Activated CD4-positive, alpha-beta T cell treated with anti-CD3 and anti-CD28 coated beads, Interleukin-10, Interleukin-2, amounts not matched to agents 100 ng/mL and 50 ng/mL, durations not matched to agents 16 hours and 8 hours (primary cell): ENCODE measurements at regions not wholly inside any gene's neighbourhood (a gene's known extent, or its start where the extent isn't known, plus 50 kb on each side); places are given as distances from the start of the nearest gene placed in this dataset.

ENCODE experiments used
- DNase-seq: peaks from one replicate; pipeline ENCODE4 v3.0.0-alpha.2; 2020

GRCh38 chr15:87450314-87450713 lies 806.2 kb downstream of the NTRK3 start:
- no peak for DNase-seq

GRCh38 chr15:87439090-87439489 lies 817.4 kb downstream of the NTRK3 start:
- DNase-seq = no peak

DNA sequence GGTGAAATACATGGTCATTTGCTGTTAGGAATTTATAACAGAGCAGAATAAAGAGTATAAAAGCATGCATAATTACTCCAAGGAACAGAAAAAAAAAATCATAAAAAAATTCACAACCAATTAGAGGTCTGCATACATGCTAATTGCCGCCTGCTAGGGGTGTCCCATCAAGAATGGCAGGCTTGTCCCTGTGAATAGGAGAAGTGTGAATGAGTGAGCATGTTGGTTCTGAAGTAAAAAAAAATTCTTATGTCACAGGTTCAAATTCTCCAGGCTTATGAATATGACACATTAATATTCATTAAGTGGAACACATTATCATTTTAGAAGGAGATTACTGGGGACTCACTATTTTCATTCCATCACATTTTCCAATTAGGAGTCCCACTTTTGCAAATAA lies 822.7 kb downstream of the NTRK3 start:
- no peak for DNase-seq

DNA sequence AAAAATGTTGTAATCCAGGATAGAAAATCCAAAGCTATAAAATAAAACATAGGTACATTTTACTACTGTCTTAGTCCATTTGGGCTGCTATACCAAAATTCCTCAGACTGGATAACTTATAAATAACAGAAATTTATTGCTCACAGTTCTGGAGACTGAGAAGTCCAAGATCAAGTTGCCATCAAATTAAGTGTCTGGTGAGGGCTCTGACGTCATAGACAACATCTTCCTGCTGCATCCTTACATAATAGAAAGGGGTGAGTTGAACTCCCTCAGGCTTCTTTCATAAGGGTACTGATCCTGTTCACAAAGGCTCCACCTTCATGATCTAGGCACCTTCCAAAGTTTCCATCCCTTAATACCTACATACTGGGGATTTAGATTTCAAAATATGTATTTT lies 826.8 kb downstream of the NTRK3 start:
- no peak for DNase-seq

DNA sequence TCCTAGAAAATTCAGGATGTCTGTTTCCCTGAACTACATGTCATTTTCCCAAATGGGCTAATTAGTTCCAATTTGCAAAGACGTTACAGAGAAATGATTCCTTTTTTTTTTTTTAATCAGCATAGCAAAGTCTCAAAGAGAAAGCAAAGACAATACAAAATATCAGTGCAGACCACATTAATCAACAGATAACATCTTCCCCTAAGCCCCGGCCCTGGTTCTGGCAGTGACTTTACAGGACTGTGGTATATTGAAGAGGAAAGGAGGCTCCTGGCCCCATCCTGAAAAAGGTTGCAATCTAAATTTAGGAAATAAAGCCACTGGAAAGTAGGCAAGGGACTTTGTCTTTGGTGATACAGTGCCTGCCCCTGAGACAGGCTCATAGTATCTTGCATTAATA lies 836.5 kb downstream of the NTRK3 start:
- no peak for DNase-seq

- no peak for DNase-seq
Observed at GRCh38 chr15:87419344-87419743, 837.2 kb downstream of the NTRK3 start.

- no peak for DNase-seq
Observed at GRCh38 chr15:87416591-87417257, 839.8 kb downstream of the NTRK3 start.

- no peak for DNase-seq
Observed at GRCh38 chr15:87408902-87409301, 847.6 kb downstream of the NTRK3 start.

DNA sequence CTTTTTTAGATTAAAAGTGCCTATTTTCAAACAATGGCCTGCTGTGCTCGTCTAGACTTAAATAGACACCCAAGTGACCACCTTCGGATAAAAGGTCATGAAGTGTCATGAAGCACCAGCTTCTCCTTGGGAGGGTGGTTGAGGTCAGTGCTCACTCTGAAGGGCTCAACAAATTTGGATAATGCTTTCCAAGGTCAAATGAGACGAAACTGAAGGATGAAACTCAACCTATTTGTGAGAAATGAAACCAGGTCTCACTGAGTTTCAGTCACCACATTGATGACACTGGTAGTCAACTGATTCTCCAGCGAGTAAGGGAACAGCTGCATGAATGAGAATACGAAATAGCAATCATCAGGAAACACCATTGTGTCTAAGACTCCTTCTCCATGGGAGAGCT lies 852.6 kb downstream of the NTRK3 start:
- DNase-seq = no peak

DNA sequence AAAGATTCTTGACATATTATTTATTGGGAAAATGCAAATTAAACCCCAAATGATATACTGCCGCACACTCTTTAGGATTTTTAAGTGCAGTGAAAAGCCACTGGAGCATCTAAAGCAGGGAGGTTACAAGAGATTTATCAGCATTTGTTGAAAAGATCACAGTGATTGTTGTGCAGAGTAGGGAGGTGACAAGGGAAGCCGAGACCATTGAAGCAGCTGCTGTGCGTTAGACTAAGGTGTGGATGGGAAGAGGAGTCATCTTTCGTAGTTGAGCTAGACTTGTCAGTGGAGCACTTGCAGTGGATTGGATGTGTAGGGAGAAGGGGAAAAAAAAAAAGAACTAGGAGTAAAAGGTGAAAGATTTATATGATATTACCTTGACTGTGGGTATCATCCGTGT lies 854.6 kb downstream of the NTRK3 start:
- DNase-seq = no peak

- DNase-seq = no peak
Observed at GRCh38 chr15:87394676-87395075, 861.9 kb downstream of the NTRK3 start.

DNA sequence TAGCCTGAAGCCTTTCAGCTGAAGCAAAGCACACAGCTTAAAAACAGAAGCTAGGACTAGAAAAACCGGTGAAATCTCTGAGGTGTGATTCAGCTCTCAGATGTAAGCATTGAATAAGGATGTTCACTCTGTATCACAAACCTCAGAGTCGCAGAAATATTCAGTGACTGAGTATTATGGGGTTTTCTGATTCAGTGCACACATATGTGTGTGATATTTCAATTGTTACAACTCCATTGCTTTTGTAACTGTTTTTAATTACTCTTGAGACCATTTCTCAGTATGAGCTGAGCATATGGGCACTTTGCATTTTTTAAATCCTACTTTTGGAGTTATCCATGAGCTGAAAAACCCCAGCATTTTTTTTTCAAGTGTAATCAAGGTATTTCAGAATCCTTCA lies 868.8 kb downstream of the NTRK3 start:
- no peak for DNase-seq

DNA sequence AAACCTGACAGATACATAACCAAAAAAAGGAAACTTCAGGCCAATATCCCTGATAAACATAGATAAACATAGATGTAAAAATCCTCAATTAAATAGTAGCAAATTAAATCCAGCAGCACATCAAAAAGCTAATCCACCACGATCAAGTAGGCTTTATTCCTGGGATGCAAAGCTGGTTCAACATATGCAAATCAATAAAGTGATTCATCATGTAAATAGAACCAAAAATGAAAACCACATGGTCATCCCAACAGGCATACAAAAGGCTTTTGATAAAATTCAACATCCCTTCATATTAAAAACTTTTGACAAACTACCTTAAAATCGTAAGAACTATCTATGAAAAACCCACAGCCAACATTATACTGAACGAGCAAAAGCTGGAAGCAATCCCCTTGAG lies 882.2 kb downstream of the NTRK3 start:
- no peak for DNase-seq

GRCh38 chr15:87369269-87369668 lies 887.3 kb downstream of the NTRK3 start:
- DNase-seq = no peak

DNA sequence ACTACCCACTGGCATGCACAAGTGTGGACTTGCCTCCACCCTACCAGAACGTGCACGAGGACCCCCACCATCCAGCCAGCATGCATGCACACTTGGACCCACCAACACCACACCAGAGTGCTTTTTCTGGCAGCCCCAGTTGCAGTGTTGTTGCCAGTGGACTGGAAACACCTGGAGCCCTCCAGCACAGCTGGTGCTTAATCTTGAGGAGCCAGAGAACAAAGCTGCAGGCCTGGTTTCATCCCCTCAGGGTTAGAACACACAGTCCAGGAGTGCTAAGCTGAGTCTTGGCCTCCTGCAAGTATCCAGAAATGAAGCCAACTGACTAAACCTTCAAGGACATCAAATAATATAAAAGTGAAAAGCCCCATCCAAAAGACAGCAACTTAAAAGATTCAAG lies 888.0 kb downstream of the NTRK3 start:
- DNase-seq = no peak

GRCh38 chr15:87365186-87365585 lies 891.4 kb downstream of the NTRK3 start:
- no peak for DNase-seq

- DNase-seq = no peak
Observed at GRCh38 chr15:87362531-87362930, 894.0 kb downstream of the NTRK3 start.

DNA sequence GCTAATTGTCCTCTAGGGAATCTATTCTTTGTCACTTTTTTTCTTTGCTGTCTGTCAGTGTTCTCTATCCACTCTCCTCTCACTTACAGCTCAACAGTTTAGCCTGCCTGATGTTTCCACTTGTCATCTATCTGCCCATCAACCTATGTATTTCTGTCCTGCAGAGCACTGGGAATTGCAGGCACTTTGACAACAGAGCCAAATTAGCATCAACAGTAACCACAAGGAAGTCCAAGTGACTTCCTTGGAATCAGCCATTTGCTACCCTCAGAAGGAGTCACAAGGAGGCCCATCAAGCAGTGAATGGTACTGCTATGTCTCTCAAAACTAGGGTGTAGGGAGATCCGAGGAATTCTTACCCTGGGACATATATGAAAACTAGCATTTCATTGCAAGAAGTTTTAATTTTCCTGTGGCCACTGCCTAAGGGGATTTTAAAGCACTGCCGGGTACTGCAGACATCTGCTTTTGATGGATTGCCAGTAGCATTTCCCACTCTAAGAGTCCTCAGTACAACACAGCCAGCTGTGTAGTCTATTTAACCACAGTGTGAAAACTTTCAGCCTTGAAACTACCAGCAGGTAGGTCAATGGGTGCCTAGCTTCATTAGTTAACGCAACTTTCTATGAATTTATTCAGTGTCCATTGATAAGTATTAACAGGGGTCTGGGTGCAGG lies 898.8 kb downstream of the NTRK3 start:
- DNase-seq = no peak

- no peak for DNase-seq
Observed at GRCh38 chr15:87355946-87356345, 900.6 kb downstream of the NTRK3 start.

DNA sequence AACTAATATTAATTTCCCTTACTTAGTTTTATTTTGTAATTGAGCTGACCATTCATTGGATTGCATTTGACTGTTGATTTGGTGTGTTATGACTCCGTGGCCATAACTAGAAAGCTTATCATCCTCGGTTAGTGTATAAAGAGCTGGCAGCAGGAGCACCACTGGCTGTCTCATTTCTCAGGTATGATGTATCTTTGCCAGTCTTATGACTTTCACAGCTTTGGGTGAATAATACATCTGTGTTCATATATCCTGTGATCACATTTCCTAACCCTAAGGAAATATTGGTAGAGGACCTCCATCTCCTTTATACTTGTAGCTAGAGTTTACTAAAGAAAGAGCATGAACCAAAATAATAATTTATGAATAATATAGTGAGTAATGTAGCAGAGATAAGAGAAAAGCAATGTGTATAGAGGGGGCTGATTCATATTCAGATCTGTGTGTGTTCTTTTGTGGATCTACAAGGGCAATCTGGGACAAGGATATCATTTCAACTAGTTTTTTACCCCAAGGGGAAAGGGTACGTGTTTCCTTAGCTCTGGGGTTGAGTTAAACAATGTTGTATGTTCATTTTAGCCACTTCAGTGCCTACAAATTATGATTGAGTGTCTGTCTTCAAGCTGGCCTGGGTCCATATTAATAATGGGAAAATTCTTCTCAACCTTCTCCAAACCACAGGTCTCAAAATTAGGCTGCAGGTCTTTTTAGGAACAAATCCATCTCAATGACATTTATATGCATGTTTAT lies 901.7 kb downstream of the NTRK3 start:
- no peak for DNase-seq

DNA sequence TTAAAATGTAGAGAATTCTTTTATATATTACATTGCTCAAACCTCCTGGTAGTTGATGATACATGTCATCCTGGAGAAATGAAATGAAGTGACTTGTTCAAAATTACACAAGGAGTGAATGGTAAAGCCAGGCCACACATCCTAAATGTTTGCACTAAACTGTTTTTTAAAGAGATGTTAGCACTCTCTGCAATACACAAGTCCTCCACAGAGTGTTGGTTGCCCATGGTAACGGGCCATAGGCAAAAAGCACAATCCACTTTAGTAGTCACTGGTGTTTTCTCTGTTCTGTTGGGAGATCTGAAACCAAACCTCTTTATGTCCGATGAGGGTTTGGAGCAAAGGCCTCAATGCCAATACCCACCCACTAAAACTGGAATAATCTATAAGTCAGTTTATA lies 907.4 kb downstream of the NTRK3 start:
- no peak for DNase-seq

GRCh38 chr15:87348746-87349145 lies 907.8 kb downstream of the NTRK3 start:
- no peak for DNase-seq

DNA sequence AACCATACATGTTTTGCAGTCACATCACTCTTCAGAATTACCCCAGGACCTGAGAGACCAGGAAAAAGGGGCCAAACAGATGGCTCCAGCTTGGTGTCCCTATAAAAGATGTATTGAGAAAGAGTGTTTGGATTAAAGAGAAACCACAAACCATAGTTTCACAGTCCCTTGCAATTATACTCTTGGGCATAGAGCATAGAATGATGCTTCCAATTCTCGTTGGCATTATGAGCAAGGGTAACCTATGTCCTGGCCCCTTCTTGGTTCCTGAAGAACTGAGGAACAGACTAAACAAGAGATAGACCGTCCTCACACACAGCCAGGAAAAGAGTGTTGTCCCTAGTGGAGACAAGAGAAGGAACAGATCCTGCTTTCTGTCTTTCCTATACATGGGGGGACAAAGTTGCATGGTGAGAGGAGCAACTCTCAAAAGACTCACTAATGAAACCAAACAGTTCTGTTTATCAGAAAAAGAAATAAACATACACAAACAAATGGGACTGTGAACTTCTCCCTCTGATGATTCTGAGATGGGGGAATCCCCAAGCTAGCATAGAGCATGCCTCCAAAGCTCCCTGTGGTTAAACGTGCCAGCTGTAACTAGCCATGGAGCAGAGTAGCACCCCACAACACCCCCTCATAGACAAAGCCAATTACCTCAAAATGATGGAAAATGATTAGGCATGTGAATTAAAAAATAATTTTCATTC lies 908.6 kb downstream of the NTRK3 start:
- DNase-seq = no peak

DNA sequence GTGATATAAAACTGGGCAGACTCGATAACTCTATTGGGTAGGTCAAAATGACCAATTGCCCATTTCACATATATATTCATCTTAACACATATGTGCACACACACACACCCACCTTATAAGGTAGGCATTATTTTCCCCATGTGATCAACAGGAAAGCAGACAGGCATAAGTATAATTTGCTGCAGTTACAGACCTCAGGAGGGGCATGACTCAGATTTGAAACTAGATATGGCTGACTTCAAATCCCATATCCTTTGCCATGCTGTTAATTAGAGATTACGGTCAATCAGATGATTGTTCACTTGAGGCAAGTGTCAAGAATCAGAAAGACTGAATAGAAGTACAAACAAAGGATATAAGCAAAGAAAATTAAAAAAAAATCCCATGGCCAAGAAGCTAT lies 910.6 kb downstream of the NTRK3 start:
- no peak for DNase-seq
